KMS-11 (cell line): ENCODE measurements at regions not wholly inside any gene's neighbourhood (a gene's known extent, or its start where the extent isn't known, plus 50 kb on each side); places are given as distances from the start of the nearest gene placed in this dataset.

Experiments
- H2AFZ ChIP-seq: fragments of 200-600 bp; sonication (generic); 2 replicates; pipeline ENCODE4 v1.6.1; 2016; ENCODE audit warnings: antibody characterized with exemption, mixed run types, low read depth
- H3K27ac ChIP-seq: fragments of 200-600 bp; sonication (generic); 2 replicates; pipeline ENCODE4 v1.6.1; 2016; ENCODE audit warnings: mild to moderate bottlenecking, mixed run types
- H3K27me3 ChIP-seq: fragments of 200-600 bp; sonication (generic); 2 replicates; pipeline ENCODE4 v1.6.1; 2017; ENCODE audit warnings: mild to moderate bottlenecking, low read depth, mixed run types, moderate library complexity; ENCODE audit not compliant: insufficient read depth
- H3K36me3 ChIP-seq: fragments of 200-600 bp; sonication (generic); 2 replicates; pipeline ENCODE4 v1.6.1; 2017; ENCODE audit warnings: mild to moderate bottlenecking, mixed run types; ENCODE audit not compliant: insufficient read depth
- H3K4me1 ChIP-seq: fragments of 200-600 bp; sonication (generic); 2 replicates; pipeline ENCODE4 v1.6.1; 2016; ENCODE audit warnings: mild to moderate bottlenecking, low read depth, mixed run types; ENCODE audit not compliant: poor library complexity, severe bottlenecking
- H3K4me2 ChIP-seq: fragments of 200-600 bp; sonication (generic); 2 replicates; pipeline ENCODE4 v1.7.0; 2016; ENCODE audit warnings: mild to moderate bottlenecking, mixed run types
- H3K4me3 ChIP-seq: fragments of 200-600 bp; sonication (generic); IDR thresholded peaks from 2 replicates; pipeline ENCODE4 v1.6.1; 2017; ENCODE audit warnings: low read depth, low read length, mixed read lengths; ENCODE audit not compliant: insufficient read depth
- H3K79me2 ChIP-seq: fragments of 200-600 bp; sonication (generic); 2 replicates; pipeline ENCODE4 v1.6.1; 2016; ENCODE audit warnings: low read depth, mixed run types; ENCODE audit not compliant: insufficient read depth
- H3K9ac ChIP-seq: fragments of 200-600 bp; sonication (generic); 2 replicates; pipeline ENCODE4 v1.6.1; 2016; ENCODE audit warnings: mild to moderate bottlenecking, mixed run types
- H4K20me1 ChIP-seq: fragments of 200-600 bp; sonication (generic); 2 replicates; pipeline ENCODE4 v1.6.1; 2016; ENCODE audit warnings: mild to moderate bottlenecking, mixed run types; ENCODE audit not compliant: insufficient read depth
- TF ChIP-seq, protein P1 (sequence below): fragments of 200-600 bp; sonication (generic); conservative IDR thresholded peaks from 2 replicates; pipeline ENCODE4 v1.6.1; 2017; ENCODE audit warnings: low read depth, mild to moderate bottlenecking, antibody characterized with exemption, low read length, moderate library complexity, mixed read lengths

DNA sequence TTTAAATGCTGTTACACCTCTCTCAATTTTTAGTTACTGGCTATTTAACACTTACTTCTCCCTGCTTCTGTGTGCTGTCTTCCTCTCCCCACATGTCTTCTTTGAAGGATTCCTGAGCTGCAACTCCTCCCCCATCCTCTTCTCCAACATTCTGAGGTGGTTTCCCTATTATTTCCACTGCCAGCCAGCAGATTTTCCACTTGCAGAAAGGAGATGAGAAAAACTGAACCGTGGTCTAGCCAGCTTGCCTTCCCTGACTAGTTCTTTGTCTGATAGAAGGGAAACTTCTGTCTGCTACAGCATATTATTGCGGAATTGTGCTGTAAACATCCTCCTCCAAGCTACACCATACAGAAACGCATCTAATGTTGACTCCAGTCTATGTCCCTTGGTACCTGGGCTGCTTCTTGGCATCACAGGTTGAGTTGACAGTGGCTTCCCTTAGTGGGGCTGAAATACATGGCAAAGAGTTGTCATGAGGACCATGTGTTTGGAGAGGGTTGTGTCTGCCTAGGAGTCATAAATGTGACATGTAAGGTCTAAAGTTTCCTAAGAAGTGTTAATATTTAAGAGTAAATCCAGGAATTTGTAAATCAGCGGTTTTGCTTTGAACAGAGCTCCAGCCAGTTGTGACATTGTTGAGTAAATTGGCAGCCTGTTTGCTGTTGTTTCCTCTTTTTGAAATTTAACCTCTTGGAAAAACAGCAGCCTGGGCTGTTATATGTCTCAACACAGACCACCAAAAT, 68.3 kb upstream of the RND3 start:
- no peak overlapping the region for H2AFZ ChIP-seq

DNA sequence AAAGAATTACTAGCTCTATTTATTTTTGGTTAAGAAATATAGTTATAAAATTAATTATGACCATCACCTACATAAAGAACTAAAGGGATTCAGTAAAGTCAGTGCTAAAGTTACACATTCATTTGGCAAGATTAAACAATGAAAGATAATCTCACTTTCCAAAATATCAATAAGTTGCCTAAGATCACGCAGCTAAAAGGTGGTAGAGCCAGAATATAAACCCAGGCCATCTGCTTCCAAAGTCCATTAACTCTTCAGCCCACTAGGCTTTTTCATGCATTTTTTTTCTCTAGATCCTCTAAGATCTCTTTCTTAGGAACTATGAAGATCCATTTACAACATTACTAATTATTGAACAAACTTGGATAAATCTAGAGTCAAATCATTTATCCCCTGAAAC, 66.6 kb upstream of the RND3 start:
- H3K79me2 ChIP-seq = no peaks in the 10 kb centered on the region
- no peaks in the 10 kb centered on the region for H3K27me3 ChIP-seq
- no peak overlapping the region for H2AFZ ChIP-seq
- no peak overlapping the region for H3K4me3 ChIP-seq
- no peaks in the 10 kb centered on the region for H4K20me1 ChIP-seq
- TF ChIP-seq, protein P1, sequence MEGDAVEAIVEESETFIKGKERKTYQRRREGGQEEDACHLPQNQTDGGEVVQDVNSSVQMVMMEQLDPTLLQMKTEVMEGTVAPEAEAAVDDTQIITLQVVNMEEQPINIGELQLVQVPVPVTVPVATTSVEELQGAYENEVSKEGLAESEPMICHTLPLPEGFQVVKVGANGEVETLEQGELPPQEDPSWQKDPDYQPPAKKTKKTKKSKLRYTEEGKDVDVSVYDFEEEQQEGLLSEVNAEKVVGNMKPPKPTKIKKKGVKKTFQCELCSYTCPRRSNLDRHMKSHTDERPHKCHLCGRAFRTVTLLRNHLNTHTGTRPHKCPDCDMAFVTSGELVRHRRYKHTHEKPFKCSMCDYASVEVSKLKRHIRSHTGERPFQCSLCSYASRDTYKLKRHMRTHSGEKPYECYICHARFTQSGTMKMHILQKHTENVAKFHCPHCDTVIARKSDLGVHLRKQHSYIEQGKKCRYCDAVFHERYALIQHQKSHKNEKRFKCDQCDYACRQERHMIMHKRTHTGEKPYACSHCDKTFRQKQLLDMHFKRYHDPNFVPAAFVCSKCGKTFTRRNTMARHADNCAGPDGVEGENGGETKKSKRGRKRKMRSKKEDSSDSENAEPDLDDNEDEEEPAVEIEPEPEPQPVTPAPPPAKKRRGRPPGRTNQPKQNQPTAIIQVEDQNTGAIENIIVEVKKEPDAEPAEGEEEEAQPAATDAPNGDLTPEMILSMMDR = no peak
- no peak overlapping the region for H3K4me2 ChIP-seq
- H3K36me3 ChIP-seq = no peaks in the 10 kb centered on the region
- no peak overlapping the region for H3K27ac ChIP-seq
- no peaks in the 10 kb centered on the region for H3K4me1 ChIP-seq
- H3K9ac ChIP-seq = no peak overlapping the region

More for the DNA sequence above, 68.3 kb upstream of the RND3 start:
- no peaks in the 10 kb centered on the region for H3K27me3 ChIP-seq
- H3K4me1 ChIP-seq = no peaks in the 10 kb centered on the region
- no peaks in the 10 kb centered on the region for H3K36me3 ChIP-seq
- H3K79me2 ChIP-seq = no peaks in the 10 kb centered on the region
- no peak overlapping the region for H3K4me3 ChIP-seq
- H3K4me2 ChIP-seq = no peak overlapping the region
- no peak overlapping the region for H3K27ac ChIP-seq
- no peaks in the 10 kb centered on the region for H4K20me1 ChIP-seq
- TF ChIP-seq, protein P1 = no peak
- no peak overlapping the region for H3K9ac ChIP-seq

DNA sequence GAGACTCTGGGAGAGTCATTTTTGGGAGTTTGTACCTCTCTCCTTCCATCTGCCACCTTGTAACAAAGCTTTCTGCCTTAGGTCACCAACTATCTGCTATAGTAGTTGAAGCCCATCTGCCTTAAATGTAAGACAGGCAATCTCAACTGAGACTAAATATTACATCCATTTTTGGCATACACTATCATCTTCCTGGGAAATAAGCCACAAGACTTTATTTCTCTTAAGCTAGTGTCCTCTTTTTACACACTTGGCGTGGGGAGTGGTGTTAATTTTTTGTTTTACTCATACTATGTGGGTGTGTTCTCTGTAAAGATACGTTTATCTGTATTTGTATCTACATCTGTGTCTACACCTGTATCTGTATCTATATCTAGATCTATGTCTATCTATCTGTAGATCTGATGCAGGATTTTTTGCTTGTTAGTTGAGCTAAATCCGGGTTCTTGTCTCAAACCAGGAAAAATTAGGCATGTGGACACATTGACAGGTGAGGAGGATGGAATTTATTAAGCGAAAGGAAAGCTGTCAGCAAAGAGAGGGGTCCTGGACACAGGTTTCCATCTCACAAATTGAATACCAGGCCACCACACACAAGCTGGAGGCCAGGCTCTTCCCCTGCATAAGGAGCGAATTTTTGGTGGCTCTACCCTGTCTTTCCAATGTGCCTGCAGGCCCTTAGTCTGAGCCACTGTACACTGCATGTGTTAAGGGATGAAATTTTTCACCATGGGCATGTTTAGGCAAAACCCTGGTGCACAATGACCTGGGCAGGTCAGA, 64.8 kb upstream of the RND3 start:
- Histone ChIP-seq H3K4me1 (no peaks in the 10 kb centered on the region), H3K27ac (no peak overlapping the region), H3K4me2 (no peak overlapping the region), H2AFZ (no peak overlapping the region), H3K79me2 (no peaks in the 10 kb centered on the region), H3K4me3 (no peak overlapping the region), H3K36me3 (no peaks in the 10 kb centered on the region), H3K9ac (no peak overlapping the region), H3K27me3 (no peaks in the 10 kb centered on the region), H4K20me1 (no peaks in the 10 kb centered on the region)
- TF ChIP-seq, protein P1 = no peak

DNA sequence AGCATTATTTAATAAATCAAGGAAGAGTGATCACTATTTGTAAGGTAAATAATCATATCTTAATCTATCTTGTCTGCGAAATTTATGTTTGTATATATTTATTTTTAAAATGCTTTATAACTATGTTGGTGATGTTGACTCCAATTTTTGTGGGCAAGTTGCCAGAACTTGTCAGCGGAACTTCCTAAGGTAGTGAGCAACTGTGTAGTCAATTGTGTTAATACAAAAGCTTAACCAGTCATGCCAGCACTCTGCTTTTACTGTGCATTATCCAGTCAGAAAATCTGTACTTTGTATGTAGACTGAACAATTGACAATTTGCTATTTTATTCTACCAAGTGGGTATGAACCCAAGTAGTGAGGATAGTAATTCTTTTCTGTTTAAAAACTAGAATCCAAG, 61.9 kb upstream of the RND3 start:
- no peaks in the 10 kb centered on the region for H3K27me3 ChIP-seq
- TF ChIP-seq, protein P1 = no peak

More for the DNA sequence above, 61.9 kb upstream of the RND3 start:
- Histone ChIP-seq H3K4me3 (no peak overlapping the region), H3K4me1 (no peaks in the 10 kb centered on the region), H3K4me2 (no peak overlapping the region), H2AFZ (no peak overlapping the region), H3K9ac (no peak overlapping the region), H3K79me2 (no peaks in the 10 kb centered on the region), H3K27ac (no peak overlapping the region), H4K20me1 (no peaks in the 10 kb centered on the region), H3K36me3 (no peaks in the 10 kb centered on the region)
